MCF 10A (cell line): ENCODE measurements at regions not wholly inside any gene's neighbourhood (a gene's known extent, or its start where the extent isn't known, plus 50 kb on each side); places are given as distances from the start of the nearest gene placed in this dataset.

Experiments
- BruUV-seq: library from RNA; stranded (reverse); fragments of 400-500 nt; replicated peaks from 2 replicates; lab custom pipeline; 2021; lab: Mats Ljungman, UMichigan
- CTCF ChIA-PET: fragments of 300-600 bp; sonication (Branson Sonifier 250); formaldehyde crosslinking; extraction: SDS; loops from one replicate; lab custom pipeline; 2021; ENCODE audit warnings: antibody characterized with exemption, inconsistent platforms; lab: Yijun Ruan, JAX
- POLR2A ChIA-PET: fragments of 300-600, 350-650 bp; sonication (Branson Sonifier 250); formaldehyde crosslinking; extraction: SDS; loops from one replicate; lab custom pipeline; 2020; ENCODE audit warnings: antibody characterized with exemption, inconsistent platforms; lab: Yijun Ruan, JAX
- DNase-seq: peaks from one replicate; pipeline ENCODE4 v3.0.0-alpha.2; 2018; ENCODE audit not compliant: unreplicated experiment
- H3K27ac Mint-ChIP-seq: one replicate; pipeline ENCODE4 v1.8.0; 2022; ENCODE audit warnings: mild to moderate bottlenecking, low read depth, mixed read lengths; ENCODE audit not compliant: unreplicated experiment
- H3K27me3 Mint-ChIP-seq: one replicate; pipeline ENCODE4 v1.8.0; 2022; ENCODE audit warnings: mixed read lengths; ENCODE audit not compliant: insufficient read depth, unreplicated experiment
- H3K36me3 Mint-ChIP-seq: one replicate; pipeline ENCODE4 v1.8.0; 2022; ENCODE audit warnings: mild to moderate bottlenecking, moderate library complexity, mixed read lengths; ENCODE audit not compliant: insufficient read depth, unreplicated experiment
- H3K4me1 Mint-ChIP-seq: one replicate; pipeline ENCODE4 v1.8.0; 2022; ENCODE audit warnings: mixed read lengths; ENCODE audit not compliant: insufficient read depth, unreplicated experiment
- H3K4me3 Mint-ChIP-seq: one replicate; pipeline ENCODE4 v1.8.0; 2022; ENCODE audit warnings: mild to moderate bottlenecking, moderate library complexity, mixed read lengths; ENCODE audit not compliant: unreplicated experiment
- H3K9me3 Mint-ChIP-seq: one replicate; pipeline ENCODE4 v1.8.0; 2022; ENCODE audit warnings: mixed read lengths; ENCODE audit not compliant: unreplicated experiment
- intact Hi-C: fragments of 100-400 bp; cut with micrococcal nuclease; formaldehyde crosslinking; loops from 2 replicates; pipeline ENCODE4 v1.14.1; 2022
- TF ChIP-seq, protein P1 (sequence below): fragments of 200-600 bp; IDR thresholded peaks from one replicate; pipeline ENCODE4 v1.8.0; 2022; ENCODE audit warnings: antibody characterized with exemption, mild to moderate bottlenecking; ENCODE audit not compliant: unreplicated experiment

DNA sequence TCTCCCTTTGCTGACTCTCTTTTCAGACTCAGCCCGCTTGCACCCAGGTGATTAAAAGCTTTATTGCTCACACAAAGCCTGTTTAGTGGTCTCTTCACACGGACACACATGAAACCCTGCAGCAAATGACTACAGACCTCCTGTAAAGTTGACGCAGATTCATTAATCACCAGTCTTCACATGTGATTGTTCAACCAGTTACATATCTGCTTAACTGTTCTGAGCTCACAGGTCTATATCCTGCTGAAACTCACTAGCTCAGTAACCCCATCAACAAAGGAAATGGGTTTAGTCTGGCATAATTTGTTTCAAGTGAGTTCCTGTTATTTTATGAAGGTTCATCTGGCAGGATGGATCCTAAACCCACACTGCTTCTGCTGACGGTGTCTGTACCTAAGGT is 68.4 kb upstream of the GJA8 start:
- POLR2A ChIA-PET: no interaction called here
- BruUV-seq: no TSS peak
- CTCF ChIA-PET: interaction anchor here (1.2 kb wide), 1 partner anchor 19 kb away, joined by 3 read pairs; no protein-coding TSS in a partner anchor
- TF ChIP-seq, protein P1, sequence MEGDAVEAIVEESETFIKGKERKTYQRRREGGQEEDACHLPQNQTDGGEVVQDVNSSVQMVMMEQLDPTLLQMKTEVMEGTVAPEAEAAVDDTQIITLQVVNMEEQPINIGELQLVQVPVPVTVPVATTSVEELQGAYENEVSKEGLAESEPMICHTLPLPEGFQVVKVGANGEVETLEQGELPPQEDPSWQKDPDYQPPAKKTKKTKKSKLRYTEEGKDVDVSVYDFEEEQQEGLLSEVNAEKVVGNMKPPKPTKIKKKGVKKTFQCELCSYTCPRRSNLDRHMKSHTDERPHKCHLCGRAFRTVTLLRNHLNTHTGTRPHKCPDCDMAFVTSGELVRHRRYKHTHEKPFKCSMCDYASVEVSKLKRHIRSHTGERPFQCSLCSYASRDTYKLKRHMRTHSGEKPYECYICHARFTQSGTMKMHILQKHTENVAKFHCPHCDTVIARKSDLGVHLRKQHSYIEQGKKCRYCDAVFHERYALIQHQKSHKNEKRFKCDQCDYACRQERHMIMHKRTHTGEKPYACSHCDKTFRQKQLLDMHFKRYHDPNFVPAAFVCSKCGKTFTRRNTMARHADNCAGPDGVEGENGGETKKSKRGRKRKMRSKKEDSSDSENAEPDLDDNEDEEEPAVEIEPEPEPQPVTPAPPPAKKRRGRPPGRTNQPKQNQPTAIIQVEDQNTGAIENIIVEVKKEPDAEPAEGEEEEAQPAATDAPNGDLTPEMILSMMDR: no peak
- H3K4me1 Mint-ChIP-seq: peaks cover 6% of the 10 kb centered on the region
- no peaks in the 10 kb centered on the region for H3K9me3 Mint-ChIP-seq
- no peaks in the 10 kb centered on the region for H3K36me3 Mint-ChIP-seq
- intact Hi-C loops: no loop called here
- no peak overlapping the region for H3K4me3 Mint-ChIP-seq
- no peak overlapping the region for H3K27ac Mint-ChIP-seq
- no peaks in the 10 kb centered on the region for H3K27me3 Mint-ChIP-seq
- DNase-seq: no peak

GRCh38 chr1:147834810-147835209 is 67.8 kb upstream of the GJA8 start:
- Mint-ChIP-seq H3K27ac (no peak overlapping the region), H3K27me3 (no peaks in the 10 kb centered on the region), H3K9me3 (no peaks in the 10 kb centered on the region), H3K4me1 (peaks cover 6% of the 10 kb centered on the region), H3K4me3 (no peak overlapping the region), H3K36me3 (no peaks in the 10 kb centered on the region)
- CTCF ChIA-PET: interaction anchor here (0.6 to 1.2 kb wide), 3 partner anchors 18 to 248 kb away, joined by 3 read pairs; no protein-coding TSS in a partner anchor
- intact Hi-C loops: no loop called here
- no peak for DNase-seq
- POLR2A ChIA-PET: no interaction called here
- BruUV-seq: no TSS peak
- TF ChIP-seq, protein P1: no peak

DNA sequence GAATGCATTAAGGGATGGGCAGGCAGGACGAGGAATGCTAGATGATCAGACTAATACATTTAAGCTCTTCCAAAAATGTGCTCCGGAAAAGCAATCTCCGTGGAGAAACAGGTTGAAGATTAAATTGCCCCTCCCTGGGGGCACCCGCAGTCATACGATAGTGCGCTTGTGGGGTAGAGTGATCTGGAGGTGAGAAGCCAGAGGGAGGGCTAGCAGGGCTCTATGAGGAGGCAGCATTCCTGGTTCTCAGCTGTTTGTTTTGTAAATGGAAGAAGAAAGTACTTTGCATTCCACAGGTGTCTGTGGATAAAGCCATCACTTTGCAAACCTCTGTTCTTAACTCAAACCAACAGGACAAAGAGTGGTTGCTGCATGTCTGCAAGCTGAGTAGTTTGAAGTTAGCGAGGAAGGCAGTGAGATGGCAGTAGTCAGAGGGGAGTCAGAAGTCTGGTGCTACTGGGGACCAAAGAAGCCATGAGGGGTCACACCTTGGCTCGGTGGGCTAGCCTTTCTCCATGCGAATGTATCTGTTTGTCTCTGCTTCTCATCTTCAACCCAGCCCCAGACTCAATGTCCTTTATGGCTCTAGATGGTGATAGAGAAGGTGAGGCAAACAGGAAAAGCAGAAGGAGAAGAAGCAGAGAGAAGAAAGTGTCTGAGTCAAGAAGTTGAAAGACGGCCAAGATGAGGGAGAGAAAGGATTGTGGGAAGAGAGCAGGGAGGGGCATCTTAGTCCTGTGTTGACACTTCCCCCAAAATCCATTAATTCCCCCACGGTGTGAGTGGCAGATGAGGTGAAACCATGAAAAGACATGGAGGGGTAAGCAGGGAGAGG is 65.2 kb upstream of the GJA8 start:
- POLR2A ChIA-PET: interaction anchor here (1.8 kb wide), 1 partner anchor 8 kb away, joined by 3 read pairs; no protein-coding TSS in a partner anchor
- peak; percentile 30 for DNase-seq
- intact Hi-C loops: no loop called here
- Mint-ChIP-seq H3K36me3 (no peaks in the 10 kb centered on the region), H3K9me3 (no peaks in the 10 kb centered on the region), H3K4me3 (no peak overlapping the region), H3K4me1 (peaks cover 6% of the 10 kb centered on the region), H3K27me3 (no peaks in the 10 kb centered on the region), H3K27ac (no peak overlapping the region)
- no TSS peak for BruUV-seq
- CTCF ChIA-PET: interaction anchor here (0.6 to 1.6 kb wide), 3 partner anchors 12 to 59 kb away, joined by 3 to 4 read pairs (median 4); no protein-coding TSS in a partner anchor
- TF ChIP-seq, protein P1: no peak

GRCh38 chr1:147837964-147838292 is 64.7 kb upstream of the GJA8 start:
- ChIA-PET POLR2A (no interaction called here), CTCF (interaction anchor here (1.6 kb wide), 1 partner anchor 11 kb away, joined by 4 read pairs; no protein-coding TSS in a partner anchor)
- H3K4me1 Mint-ChIP-seq: peaks cover 6% of the 10 kb centered on the region
- no peak overlapping the region for H3K4me3 Mint-ChIP-seq
- no peaks in the 10 kb centered on the region for H3K27me3 Mint-ChIP-seq
- no peak for DNase-seq
- H3K36me3 Mint-ChIP-seq: no peaks in the 10 kb centered on the region
- no peaks in the 10 kb centered on the region for H3K9me3 Mint-ChIP-seq
- intact Hi-C loops: no loop called here
- H3K27ac Mint-ChIP-seq: no peak overlapping the region
- TF ChIP-seq, protein P1: no peak
- no TSS peak for BruUV-seq
